HG03097 (cell line): ENCODE measurements at regions not wholly inside any gene's neighbourhood (a gene's known extent, or its start where the extent isn't known, plus 50 kb on each side); places are given as distances from the start of the nearest gene placed in this dataset.
A peak's percentile ranks its signal among the peaks of the same experiment; 100 is the strongest.

ENCODE experiments used
- ATAC-seq: cut with Tn5 transposase; IDR thresholded peaks from one replicate; pipeline ENCODE4 v1.9.1; 2021; ENCODE audit not compliant: unreplicated experiment, low FRiP score

GRCh38 chr6:104522533-104522932 is 337.2 kb downstream of the HACE1 start:
- ATAC-seq, result no peak

- ATAC-seq, result no peak
Measured at GRCh38 chr6:104521176-104521575, 338.5 kb downstream of the HACE1 start.

- ATAC-seq, result no peak
Measured at GRCh38 chr6:104519566-104519965, 340.2 kb downstream of the HACE1 start.

- no peak for ATAC-seq
Measured at GRCh38 chr6:104509355-104509754, 350.4 kb downstream of the HACE1 start.

- ATAC-seq, result no peak
Measured at GRCh38 chr6:104506429-104506828, 353.3 kb downstream of the HACE1 start.

- ATAC-seq, result no peak
Measured at GRCh38 chr6:104505838-104506237, 353.9 kb downstream of the HACE1 start.

- ATAC-seq, result no peak
Measured at GRCh38 chr6:104500265-104500664, 359.5 kb downstream of the HACE1 start.

GRCh38 chr6:104486035-104486434 is 373.7 kb downstream of the HACE1 start:
- no peak for ATAC-seq

- ATAC-seq, result no peak
Measured at GRCh38 chr6:104484626-104485025, 375.1 kb downstream of the HACE1 start.

- ATAC-seq, result no peak
Measured at GRCh38 chr6:104484191-104484590, 375.5 kb downstream of the HACE1 start.

GRCh38 chr6:104483225-104483834 is 376.4 kb downstream of the HACE1 start:
- ATAC-seq, result no peak

GRCh38 chr6:104477569-104477968 is 382.1 kb downstream of the HACE1 start:
- no peak for ATAC-seq

GRCh38 chr6:104473021-104473429 is 386.7 kb downstream of the HACE1 start:
- no peak for ATAC-seq

- ATAC-seq, result no peak
Measured at GRCh38 chr6:104472021-104472901, 387.5 kb downstream of the HACE1 start.

- no peak for ATAC-seq
Measured at GRCh38 chr6:104466306-104466705, 393.4 kb downstream of the HACE1 start.

- ATAC-seq, result no peak
Measured at GRCh38 chr6:104462811-104463599, 396.7 kb downstream of the HACE1 start.

GRCh38 chr6:104460738-104461483 is 398.8 kb downstream of the HACE1 start:
- no peak for ATAC-seq

- peak; percentile 96 for ATAC-seq
Measured at GRCh38 chr6:104459543-104459942, 400.2 kb downstream of the HACE1 start.

- ATAC-seq, result no peak
Measured at GRCh38 chr6:104449918-104450317, 409.8 kb downstream of the HACE1 start.
